ENCODE measurements at regions not wholly inside any gene's neighbourhood (a gene's known extent, or its start where the extent isn't known, plus 50 kb on each side); places are given as distances from the start of the nearest gene placed in this dataset.

DNA sequence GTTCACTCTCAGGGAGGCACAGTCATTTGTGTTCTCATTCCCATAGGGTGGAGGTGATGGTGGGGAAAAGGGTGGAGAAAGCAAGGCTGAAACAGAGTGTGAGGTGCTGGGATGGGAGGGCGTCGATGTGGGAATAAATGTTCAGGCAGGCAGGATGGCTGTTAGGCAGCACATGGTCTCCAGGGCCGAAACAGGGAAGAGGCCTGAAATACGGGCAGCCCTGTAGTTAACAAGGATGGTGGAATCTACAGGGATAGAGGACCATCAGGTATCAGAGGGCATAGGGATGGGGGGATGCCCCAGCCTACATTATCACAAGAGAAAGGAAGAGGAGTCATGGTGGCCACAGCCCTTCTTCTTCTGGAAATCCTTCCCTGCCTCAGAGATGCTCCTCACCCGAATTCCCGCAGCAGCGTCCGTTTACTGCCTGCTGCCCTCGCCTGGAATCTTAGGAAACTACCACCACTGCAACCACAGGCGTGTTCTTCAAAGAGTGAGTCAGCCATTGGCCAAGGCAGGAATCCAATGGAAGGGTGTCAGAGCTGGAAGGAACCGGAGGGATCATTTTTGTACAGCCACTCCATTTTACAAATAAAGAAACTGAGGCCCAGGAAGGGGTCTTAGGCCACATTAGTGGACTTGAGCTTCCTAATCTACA is 49.7 kb upstream of the POMGNT2 start:
- TF ChIP-seq, protein P1, sequence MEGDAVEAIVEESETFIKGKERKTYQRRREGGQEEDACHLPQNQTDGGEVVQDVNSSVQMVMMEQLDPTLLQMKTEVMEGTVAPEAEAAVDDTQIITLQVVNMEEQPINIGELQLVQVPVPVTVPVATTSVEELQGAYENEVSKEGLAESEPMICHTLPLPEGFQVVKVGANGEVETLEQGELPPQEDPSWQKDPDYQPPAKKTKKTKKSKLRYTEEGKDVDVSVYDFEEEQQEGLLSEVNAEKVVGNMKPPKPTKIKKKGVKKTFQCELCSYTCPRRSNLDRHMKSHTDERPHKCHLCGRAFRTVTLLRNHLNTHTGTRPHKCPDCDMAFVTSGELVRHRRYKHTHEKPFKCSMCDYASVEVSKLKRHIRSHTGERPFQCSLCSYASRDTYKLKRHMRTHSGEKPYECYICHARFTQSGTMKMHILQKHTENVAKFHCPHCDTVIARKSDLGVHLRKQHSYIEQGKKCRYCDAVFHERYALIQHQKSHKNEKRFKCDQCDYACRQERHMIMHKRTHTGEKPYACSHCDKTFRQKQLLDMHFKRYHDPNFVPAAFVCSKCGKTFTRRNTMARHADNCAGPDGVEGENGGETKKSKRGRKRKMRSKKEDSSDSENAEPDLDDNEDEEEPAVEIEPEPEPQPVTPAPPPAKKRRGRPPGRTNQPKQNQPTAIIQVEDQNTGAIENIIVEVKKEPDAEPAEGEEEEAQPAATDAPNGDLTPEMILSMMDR (IDR thresholded peaks at IDR 0.05; ENCODE audit: low read length): no peak
- TF ChIP-seq EZH2 (optimal IDR thresholded peaks at IDR 0.05; ENCODE audit: low read depth, low read length) (no peak), EZH2phosphoT487 (IDR thresholded peaks at IDR 0.05; ENCODE audit: low read length) (no peak)

Data from MM.1S (cell line).